ENCODE measurements at regions not wholly inside any gene's neighbourhood (a gene's known extent, or its start where the extent isn't known, plus 50 kb on each side); places are given as distances from the start of the nearest gene placed in this dataset.

GRCh38 chrX:23570674-23571343 lies 96.5 kb upstream of the PRDX4 start:
- TF ChIP-seq POLR2A (IDR thresholded peaks at IDR 0.05; ENCODE audit: low read depth, low read length) (no peak), CBX5 (IDR thresholded peaks at IDR 0.05; ENCODE audit: low read depth) (no peak), NR2C2 (IDR thresholded peaks at IDR 0.05; ENCODE audit: borderline replicate concordance, control insufficient read depth, insufficient read length, low read depth) (no peak), MAX (IDR thresholded peaks at IDR 0.05; ENCODE audit: low read depth, low read length) (no peak), ZNF217 (IDR thresholded peaks at IDR 0.05) (no peak), DPF2 (IDR thresholded peaks at IDR 0.05) (no peak), MTA3 (IDR thresholded peaks at IDR 0.05; ENCODE audit: borderline replicate concordance, low read length) (no peak), CHD4 (IDR thresholded peaks at IDR 0.05) (no peak), NFIC (IDR thresholded peaks at IDR 0.05; ENCODE audit: low read depth, low read length) (no peak), MEF2A (IDR thresholded peaks at IDR 0.05; ENCODE audit: insufficient read depth, low read depth, low read length) (no peak), PRDM15 (CRISPR knock-in tag; IDR thresholded peaks at IDR 0.05) (no peak), NR2F1 (conservative IDR thresholded peaks at IDR 0.05) (no peak), PAX5 (IDR thresholded peaks at IDR 0.05; ENCODE audit: borderline replicate concordance, low read depth, low read length) (no peak), ATF2 (IDR thresholded peaks at IDR 0.05; ENCODE audit: low read length) (no peak), POU2F2 (IDR thresholded peaks at IDR 0.05; ENCODE audit: borderline replicate concordance, low read depth, low read length) (no peak), SREBF1 (IDR thresholded peaks at IDR 0.05; ENCODE audit: low read length) (no peak), HDAC2 (IDR thresholded peaks at IDR 0.05) (no peak), STAT1 (conservative IDR thresholded peaks at IDR 0.05) (no peak), CHD2 (IDR thresholded peaks at IDR 0.05; ENCODE audit: borderline replicate concordance, low read depth, low read length) (no peak), IKZF1 (conservative IDR thresholded peaks at IDR 0.05) (no peak)
- H2AFZ ChIP-seq (ENCODE audit: control insufficient read depth, low read depth, low read length): no peak overlapping the region
- ChIA-PET POLR2A (no interaction called here), RAD21 (ENCODE audit: unreplicated experiment) (no interaction called here), SMC1A (ENCODE audit: uncharacterized antibody, unreplicated experiment) (no interaction called here), CTCF (no interaction called here)
- H3K79me2 ChIP-seq (ENCODE audit: control insufficient read depth, insufficient read depth, low read length): no peaks in the 10 kb centered on the region
- in situ Hi-C loops (cut with MboI) (no loop called here), intact Hi-C loops (cut with micrococcal nuclease; ENCODE audit: unreplicated experiment) (no loop called here)
- DNase-seq (ENCODE audit: low read depth, low spot score): no peak
- H4K20me1 ChIP-seq (ENCODE audit: control insufficient read depth, insufficient read depth): no peaks in the 10 kb centered on the region
- no peaks in the 10 kb centered on the region for H3K36me3 ChIP-seq (ENCODE audit: control insufficient read depth in 2 of 2, insufficient read depth in 2 of 2, low read length in 1 of 2)
- 38% methylated on average over 2 of the region's 2 CpGs for WGBS (ENCODE audit: insufficient coverage, insufficient replicate concordance, low lambda C conversion rate, missing lambda C conversion rate)
- no peak overlapping the region for H3K4me3 ChIP-seq
- ATAC-seq: no peak
- no peak for FAIRE-seq
- H3K9ac ChIP-seq (ENCODE audit: control insufficient read depth, insufficient read depth, low read length): no peak overlapping the region
- H3K27ac ChIP-seq (ENCODE audit: control insufficient read depth, insufficient read depth): no peak overlapping the region
- H3K27me3 ChIP-seq (replicated peaks in 1 of 2; ENCODE audit: control insufficient read depth in 2 of 2, insufficient read depth in 2 of 2, low read length in 1 of 2): no peaks in the 10 kb centered on the region
- H3K9me3 ChIP-seq (replicated peaks; ENCODE audit: control insufficient read depth, insufficient read depth, low read length): no peaks in the 10 kb centered on the region
- H3K4me1 ChIP-seq (ENCODE audit: control insufficient read depth, insufficient read depth, low read length): no peaks in the 10 kb centered on the region
- BruUV-seq (replicated peaks): no TSS peak
- H3K4me2 ChIP-seq (ENCODE audit: control insufficient read depth, insufficient read depth): no peak overlapping the region
